ENCODE measurements at regions not wholly inside any gene's neighbourhood (a gene's known extent, or its start where the extent isn't known, plus 50 kb on each side); places are given as distances from the start of the nearest gene placed in this dataset.

GRCh38 chr11:15720460-15720859, 605.7 kb downstream of the INSC start:
- Mint-ChIP-seq H3K4me3 (no peak overlapping the region), H3K36me3 (no peaks in the 10 kb centered on the region), H3K9me3 (no peaks in the 10 kb centered on the region), H3K4me1 (no peaks in the 10 kb centered on the region), H3K27me3 (peaks cover 13% of the 10 kb centered on the region), H3K27ac (no peak overlapping the region)
- DNase-seq, result no peak

DNA sequence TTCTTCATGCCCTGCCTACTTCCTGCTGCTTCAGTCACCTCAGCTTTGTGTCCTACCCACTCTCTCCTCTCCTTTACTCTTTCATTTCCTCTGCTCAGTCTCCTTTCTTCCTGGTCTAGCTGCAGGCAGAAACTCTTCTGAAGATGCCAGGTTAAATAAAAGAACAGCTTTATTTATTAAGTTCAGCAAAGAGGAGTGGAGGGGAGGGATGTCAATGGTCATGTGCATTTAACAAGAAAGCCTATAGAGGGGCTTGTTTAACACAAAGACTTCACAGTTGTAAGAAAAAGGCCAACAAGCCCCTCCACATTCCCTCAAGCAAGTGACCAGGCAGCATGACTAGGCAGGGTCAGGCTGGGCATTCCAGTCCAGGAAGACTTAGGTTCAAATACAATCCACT, 609.2 kb downstream of the INSC start:
- Mint-ChIP-seq H3K9me3 (no peaks in the 10 kb centered on the region), H3K36me3 (no peaks in the 10 kb centered on the region), H3K27me3 (peaks cover 9% of the 10 kb centered on the region), H3K4me3 (no peak overlapping the region), H3K27ac (no peak overlapping the region), H3K4me1 (no peaks in the 10 kb centered on the region)
- no peak for DNase-seq

- no peak for DNase-seq
- Mint-ChIP-seq H3K4me1 (no peaks in the 10 kb centered on the region), H3K27me3 (peaks cover 9% of the 10 kb centered on the region), H3K27ac (no peak overlapping the region), H3K4me3 (no peak overlapping the region), H3K9me3 (no peaks in the 10 kb centered on the region), H3K36me3 (no peaks in the 10 kb centered on the region)
These were observed 609.9 kb downstream of the INSC start for GRCh38 chr11:15724601-15725000.

GRCh38 chr11:15725246-15725645, 610.5 kb downstream of the INSC start:
- Mint-ChIP-seq H3K4me1 (no peaks in the 10 kb centered on the region), H3K36me3 (no peaks in the 10 kb centered on the region), H3K27me3 (peaks cover 9% of the 10 kb centered on the region), H3K27ac (no peak overlapping the region), H3K4me3 (no peak overlapping the region), H3K9me3 (no peaks in the 10 kb centered on the region)
- DNase-seq, result no peak

DNA sequence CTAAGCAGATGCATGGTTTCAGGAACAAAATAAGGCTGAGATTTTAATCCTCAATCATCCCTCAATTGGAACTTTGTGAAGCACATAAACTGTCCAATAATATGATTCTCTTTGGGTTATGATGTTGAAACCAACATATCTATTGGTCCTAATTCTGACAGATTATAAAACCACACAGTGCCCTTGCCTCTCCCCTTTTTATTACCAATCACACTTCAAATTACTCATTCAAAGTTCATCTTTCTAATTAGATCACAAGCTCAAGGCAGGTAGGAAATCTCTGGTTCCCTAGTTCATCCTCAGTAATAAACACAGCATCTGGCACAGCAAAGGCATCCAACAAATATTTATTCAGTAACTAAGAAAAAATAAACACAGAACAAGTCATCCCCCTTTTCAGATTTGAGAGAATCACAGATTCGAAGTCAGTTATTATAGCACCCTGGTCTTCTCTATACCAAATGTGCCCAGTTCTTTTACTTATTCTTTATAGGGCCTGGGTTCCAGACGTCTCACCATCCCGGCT, 611.6 kb downstream of the INSC start:
- peaks cover 12% of the 10 kb centered on the region for H3K27me3 Mint-ChIP-seq
- H3K4me1 Mint-ChIP-seq, result no peaks in the 10 kb centered on the region
- H3K36me3 Mint-ChIP-seq, result no peaks in the 10 kb centered on the region
- H3K27ac Mint-ChIP-seq, result no peak overlapping the region
- H3K9me3 Mint-ChIP-seq, result no peaks in the 10 kb centered on the region
- no peak for DNase-seq
- no peak overlapping the region for H3K4me3 Mint-ChIP-seq

DNA sequence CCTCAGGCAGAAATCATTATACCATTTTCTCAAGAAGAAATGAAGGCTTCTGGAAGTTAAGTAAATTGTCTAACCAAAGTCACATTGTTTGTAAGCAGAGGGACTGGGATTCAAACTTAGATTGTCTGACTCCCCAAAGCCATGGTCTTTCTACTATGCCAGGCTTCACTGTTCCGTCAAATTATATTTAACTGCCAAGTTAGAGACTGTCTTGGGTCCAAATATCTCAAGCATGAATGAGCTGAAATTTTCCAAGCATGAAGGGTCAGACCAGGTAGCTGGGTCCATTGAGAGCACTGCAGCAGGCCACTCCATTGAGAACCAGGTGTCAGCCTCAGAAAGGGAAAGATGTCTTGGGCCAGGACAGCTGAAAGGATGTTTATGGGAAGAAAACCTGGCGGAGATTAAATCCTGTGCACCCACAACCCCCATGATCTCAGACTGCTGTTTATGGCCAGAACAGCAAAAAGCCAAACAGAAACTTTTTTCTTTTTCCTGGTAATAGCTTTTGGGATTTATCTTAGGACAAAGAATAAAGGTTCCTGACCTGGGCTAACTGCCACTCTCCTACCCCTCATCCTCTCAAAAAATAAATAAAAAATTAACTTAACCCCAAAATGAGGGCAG, 612.3 kb downstream of the INSC start:
- H3K36me3 Mint-ChIP-seq, result no peaks in the 10 kb centered on the region
- peaks cover 12% of the 10 kb centered on the region for H3K27me3 Mint-ChIP-seq
- H3K9me3 Mint-ChIP-seq, result no peaks in the 10 kb centered on the region
- no peak overlapping the region for H3K4me3 Mint-ChIP-seq
- no peak for DNase-seq
- no peak overlapping the region for H3K27ac Mint-ChIP-seq
- no peaks in the 10 kb centered on the region for H3K4me1 Mint-ChIP-seq

GRCh38 chr11:15727520-15727914, 612.8 kb downstream of the INSC start:
- Mint-ChIP-seq H3K4me1 (no peaks in the 10 kb centered on the region), H3K4me3 (no peak overlapping the region), H3K27me3 (peaks cover 12% of the 10 kb centered on the region), H3K9me3 (no peaks in the 10 kb centered on the region), H3K36me3 (no peaks in the 10 kb centered on the region), H3K27ac (no peak overlapping the region)
- no peak for DNase-seq

GRCh38 chr11:15728207-15728606, 613.5 kb downstream of the INSC start:
- Mint-ChIP-seq H3K9me3 (no peaks in the 10 kb centered on the region), H3K27ac (no peak overlapping the region), H3K4me3 (no peak overlapping the region), H3K27me3 (peaks cover 12% of the 10 kb centered on the region), H3K36me3 (no peaks in the 10 kb centered on the region), H3K4me1 (no peaks in the 10 kb centered on the region)
- DNase-seq, result no peak

DNA sequence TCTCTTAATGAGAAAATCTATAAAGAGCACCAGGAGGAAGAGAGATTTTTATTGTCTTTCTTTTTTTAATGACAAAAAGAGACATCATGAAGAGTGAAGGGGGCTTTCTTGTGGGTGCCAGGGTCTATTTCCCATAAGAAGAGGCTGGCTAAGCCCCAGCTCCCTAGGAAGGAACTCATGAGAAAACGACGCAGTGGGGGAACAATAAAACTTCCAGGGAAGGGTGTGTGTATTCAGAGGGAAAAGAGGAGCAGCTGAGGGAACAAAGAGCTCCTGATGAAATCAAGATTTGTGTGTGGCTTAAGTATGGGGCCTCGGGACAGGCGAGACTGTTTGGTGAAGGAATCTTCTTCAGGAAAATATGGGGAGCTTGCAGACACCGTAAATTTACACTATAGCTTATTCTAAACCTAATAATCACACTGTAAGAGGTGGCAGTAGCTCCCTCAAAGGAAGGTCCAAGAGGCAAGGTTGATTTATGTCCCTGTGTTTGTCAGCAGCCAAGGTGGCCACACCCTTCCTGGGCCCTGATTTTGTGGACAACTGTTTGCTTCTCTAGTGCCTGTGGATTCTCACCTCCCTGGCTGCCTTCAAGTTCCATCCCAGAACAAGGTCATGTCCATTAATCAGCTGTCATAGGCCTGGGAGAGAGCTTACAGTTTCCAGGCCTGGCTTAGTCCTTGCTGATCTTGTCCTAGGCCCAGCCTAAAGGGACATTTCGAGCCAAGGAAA, 615.7 kb downstream of the INSC start:
- H3K27me3 Mint-ChIP-seq, result peaks cover 8% of the 10 kb centered on the region

DNA sequence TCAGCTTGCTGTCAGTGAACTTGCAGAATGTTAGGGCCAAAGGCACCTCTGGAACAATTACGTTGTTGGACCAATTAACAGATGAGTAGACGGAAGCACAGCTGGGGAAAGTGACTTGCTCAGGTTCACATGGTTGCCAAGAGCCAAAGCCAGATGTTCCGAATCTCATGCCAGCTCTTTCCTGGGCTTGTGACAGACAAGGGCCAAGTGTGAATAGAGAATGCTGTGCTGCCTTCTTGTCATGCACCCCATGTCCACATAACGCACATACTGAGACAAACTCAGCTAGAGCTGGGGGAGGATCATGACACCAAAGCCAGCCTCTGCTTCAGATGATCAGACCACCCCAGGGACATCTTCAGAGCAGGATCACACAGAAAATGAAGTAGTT, 616.3 kb downstream of the INSC start:
- Mint-ChIP-seq H3K4me1 (no peaks in the 10 kb centered on the region), H3K27ac (no peak overlapping the region), H3K27me3 (peaks cover 3% of the 10 kb centered on the region), H3K4me3 (no peak overlapping the region), H3K9me3 (no peaks in the 10 kb centered on the region), H3K36me3 (no peaks in the 10 kb centered on the region)
- DNase-seq, result no peak

More for the DNA sequence above, 615.7 kb downstream of the INSC start:
- H3K27ac Mint-ChIP-seq, result no peak overlapping the region
- H3K9me3 Mint-ChIP-seq, result no peaks in the 10 kb centered on the region
- H3K36me3 Mint-ChIP-seq, result no peaks in the 10 kb centered on the region
- DNase-seq, result no peak
- no peak overlapping the region for H3K4me3 Mint-ChIP-seq
- H3K4me1 Mint-ChIP-seq, result no peaks in the 10 kb centered on the region

- no peak for DNase-seq
- no peaks in the 10 kb centered on the region for H3K36me3 Mint-ChIP-seq
- no peak overlapping the region for H3K27ac Mint-ChIP-seq
- H3K4me1 Mint-ChIP-seq, result no peaks in the 10 kb centered on the region
- no peak overlapping the region for H3K4me3 Mint-ChIP-seq
- H3K9me3 Mint-ChIP-seq, result no peaks in the 10 kb centered on the region
- peaks cover 15% of the 10 kb centered on the region for H3K27me3 Mint-ChIP-seq
These were observed 620.6 kb downstream of the SOX6 start for GRCh38 chr11:15735706-15736105.

- DNase-seq, result no peak
- Mint-ChIP-seq H3K4me3 (no peak overlapping the region), H3K4me1 (no peaks in the 10 kb centered on the region), H3K9me3 (no peaks in the 10 kb centered on the region), H3K27me3 (peaks cover 15% of the 10 kb centered on the region), H3K27ac (no peak overlapping the region), H3K36me3 (no peaks in the 10 kb centered on the region)
These were observed 619.0 kb downstream of the SOX6 start for GRCh38 chr11:15737320-15737719.

DNA sequence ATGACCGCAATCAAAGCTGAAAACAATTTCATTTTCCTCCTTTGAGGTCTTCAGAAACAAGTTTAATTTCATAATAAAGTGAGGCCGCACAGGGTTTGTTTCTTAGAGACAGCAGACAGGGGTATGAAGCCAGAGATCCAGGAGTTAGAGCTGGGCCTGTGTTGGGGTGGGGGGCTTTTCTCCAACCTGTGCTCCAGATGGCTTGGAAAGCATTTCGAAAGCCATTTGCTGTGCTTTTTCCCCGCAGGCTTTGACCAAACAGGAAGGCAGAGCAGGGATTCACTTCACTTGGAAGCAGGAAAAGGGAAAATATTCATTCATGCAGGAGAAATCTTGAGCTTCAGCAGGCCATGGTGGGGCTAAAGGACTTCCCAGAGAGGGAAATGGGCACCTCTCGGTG, 617.4 kb downstream of the SOX6 start:
- no peak overlapping the region for H3K27ac Mint-ChIP-seq
- no peak for DNase-seq
- peaks cover 15% of the 10 kb centered on the region for H3K27me3 Mint-ChIP-seq
- H3K36me3 Mint-ChIP-seq, result no peaks in the 10 kb centered on the region
- H3K9me3 Mint-ChIP-seq, result no peaks in the 10 kb centered on the region
- no peaks in the 10 kb centered on the region for H3K4me1 Mint-ChIP-seq
- no peak overlapping the region for H3K4me3 Mint-ChIP-seq

DNA sequence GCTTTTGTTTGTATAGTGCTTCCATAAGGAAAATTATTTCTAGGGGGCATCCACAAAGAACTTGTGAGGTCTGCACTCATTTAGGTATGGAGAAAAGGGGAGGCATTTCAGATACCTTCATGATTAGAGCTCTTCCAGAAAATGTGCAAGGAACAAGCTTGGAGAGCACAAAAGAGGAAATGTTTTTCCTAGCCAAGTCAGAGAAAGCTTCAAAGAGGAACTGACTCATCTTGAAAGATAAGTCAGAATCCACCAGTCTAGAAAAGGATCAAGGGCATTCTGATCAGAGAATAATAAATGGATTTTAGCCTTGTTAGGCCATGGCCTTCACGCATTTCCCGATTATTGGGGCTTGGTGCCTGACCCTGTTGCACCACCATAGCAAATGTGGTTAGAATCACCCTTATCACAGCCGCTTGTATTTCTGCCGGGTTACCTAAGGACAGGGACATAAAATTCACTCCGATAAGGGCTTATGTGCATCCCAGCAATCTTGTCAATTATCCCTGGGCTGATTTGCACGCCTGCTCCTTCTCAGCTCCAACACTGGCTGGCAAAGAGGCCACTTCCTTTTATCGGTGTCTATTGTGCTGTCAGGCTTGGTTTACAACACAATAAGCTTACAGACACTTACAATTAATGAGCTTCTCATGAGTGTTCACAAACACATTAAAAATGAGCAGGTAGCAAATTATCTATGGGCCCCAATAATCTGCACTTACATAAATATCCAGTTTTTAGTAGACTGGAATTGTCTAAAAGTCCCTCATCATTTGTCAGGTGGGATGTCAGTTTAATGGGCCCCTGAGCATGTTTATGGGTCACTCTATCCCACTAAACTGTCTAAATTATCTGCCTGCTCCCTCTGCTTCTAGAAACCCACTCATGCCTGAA, 613.5 kb downstream of the SOX6 start:
- Mint-ChIP-seq H3K36me3 (no peaks in the 10 kb centered on the region), H3K27ac (no peak overlapping the region), H3K4me1 (no peaks in the 10 kb centered on the region), H3K9me3 (peaks cover 4% of the 10 kb centered on the region), H3K27me3 (peaks cover 10% of the 10 kb centered on the region), H3K4me3 (no peak overlapping the region)
- no peak for DNase-seq

GRCh38 chr11:15744693-15745092, 611.7 kb downstream of the SOX6 start:
- peaks cover 4% of the 10 kb centered on the region for H3K27me3 Mint-ChIP-seq
- H3K4me3 Mint-ChIP-seq, result no peak overlapping the region
- no peaks in the 10 kb centered on the region for H3K36me3 Mint-ChIP-seq
- no peaks in the 10 kb centered on the region for H3K4me1 Mint-ChIP-seq
- no peak for DNase-seq
- H3K9me3 Mint-ChIP-seq, result peaks cover 4% of the 10 kb centered on the region
- H3K27ac Mint-ChIP-seq, result no peak overlapping the region

Measured in activated naive CD8-positive, alpha-beta T cell treated with anti-CD3 and anti-CD28 coated beads for 36 hours (primary cell).